ENCODE measurements at regions not wholly inside any gene's neighbourhood (a gene's known extent, or its start where the extent isn't known, plus 50 kb on each side); places are given as distances from the start of the nearest gene placed in this dataset.

DNA sequence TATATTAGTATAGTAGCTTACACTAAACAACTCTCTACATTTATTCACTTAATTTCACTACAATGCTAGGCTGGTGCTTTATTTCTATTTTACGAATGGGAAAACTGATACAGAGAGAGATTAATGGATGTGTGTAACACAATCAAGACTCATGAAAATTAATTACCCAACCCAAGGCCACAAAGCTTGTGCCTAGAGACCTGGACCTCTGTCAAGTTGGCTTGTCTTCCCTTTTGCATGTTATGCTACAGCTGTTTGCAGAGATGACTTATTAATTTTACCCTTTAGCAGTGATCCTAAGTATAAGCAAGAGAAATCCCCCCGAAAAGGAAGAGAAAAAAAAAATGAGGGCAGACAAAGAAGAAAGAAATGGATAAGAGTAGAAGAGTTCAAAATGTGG lies 162.5 kb downstream of the C3orf38 start:
- peaks cover 3% of the 10 kb centered on the region; the same call in 1 of the 2 replicates for H3K36me3 Mint-ChIP-seq
- CTCF ChIA-PET, result no interaction called here
- peaks cover 25% of the 10 kb centered on the region for H3K4me1 Mint-ChIP-seq

DNA sequence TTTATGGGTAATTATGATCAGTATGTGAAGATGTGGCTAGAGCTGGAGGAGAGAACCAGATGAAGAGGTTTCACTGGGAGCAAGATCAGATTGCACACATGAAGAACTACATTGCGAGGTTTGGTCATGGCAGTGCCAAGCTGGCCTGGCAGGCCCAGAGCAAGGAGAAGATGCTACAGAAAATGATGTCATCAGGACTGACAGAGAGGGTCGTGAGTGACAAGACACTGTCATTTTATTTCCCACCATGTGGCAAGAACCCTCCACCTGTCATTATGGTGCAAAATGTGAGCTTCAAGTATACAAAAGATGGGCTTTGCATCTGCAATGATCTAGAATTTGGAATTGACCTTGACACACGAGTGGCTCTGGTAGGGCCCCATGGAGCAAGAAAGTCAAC lies 168.3 kb downstream of the C3orf38 start:
- H3K36me3 Mint-ChIP-seq, result peaks cover 3% of the 10 kb centered on the region; the same call in 1 of the 2 replicates
- ChIA-PET POLR2A (no interaction called here), CTCF (no interaction called here)
- H3K4me1 Mint-ChIP-seq, result peaks cover 13% of the 10 kb centered on the region
- no peak for DNase-seq (ENCODE audit: low spot score)
- H3K9me3 Mint-ChIP-seq, result peaks cover 20% of the 10 kb centered on the region
- no peak for ATAC-seq
- no peaks in the 10 kb centered on the region for H3K27me3 Mint-ChIP-seq (ENCODE audit: low read depth)
- H3K27ac Mint-ChIP-seq, result no peak overlapping the region
- TF ChIP-seq OVOL2 (CRISPR knock-in tag; IDR thresholded peaks at IDR 0.05; ENCODE audit: borderline replicate concordance), result no peak
- TF ChIP-seq SMAD4 (CRISPR knock-in tag; IDR thresholded peaks at IDR 0.05), result no peak
- TF ChIP-seq SOX15 (CRISPR knock-in tag; IDR thresholded peaks at IDR 0.05), result no peak
- TF ChIP-seq, protein P1, sequence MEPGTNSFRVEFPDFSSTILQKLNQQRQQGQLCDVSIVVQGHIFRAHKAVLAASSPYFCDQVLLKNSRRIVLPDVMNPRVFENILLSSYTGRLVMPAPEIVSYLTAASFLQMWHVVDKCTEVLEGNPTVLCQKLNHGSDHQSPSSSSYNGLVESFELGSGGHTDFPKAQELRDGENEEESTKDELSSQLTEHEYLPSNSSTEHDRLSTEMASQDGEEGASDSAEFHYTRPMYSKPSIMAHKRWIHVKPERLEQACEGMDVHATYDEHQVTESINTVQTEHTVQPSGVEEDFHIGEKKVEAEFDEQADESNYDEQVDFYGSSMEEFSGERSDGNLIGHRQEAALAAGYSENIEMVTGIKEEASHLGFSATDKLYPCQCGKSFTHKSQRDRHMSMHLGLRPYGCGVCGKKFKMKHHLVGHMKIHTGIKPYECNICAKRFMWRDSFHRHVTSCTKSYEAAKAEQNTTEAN (CRISPR knock-in tag; IDR thresholded peaks at IDR 0.05), result no peak
- TF ChIP-seq NFYB (CRISPR knock-in tag; conservative IDR thresholded peaks at IDR 0.05; ENCODE audit: low read depth), result no peak
- TF ChIP-seq ZNF138 (CRISPR knock-in tag; conservative IDR thresholded peaks at IDR 0.05), result no peak
- no peak for TF ChIP-seq EMX1 (CRISPR knock-in tag; IDR thresholded peaks at IDR 0.05)
- TF ChIP-seq JUN (CRISPR knock-in tag; IDR thresholded peaks at IDR 0.05), result no peak
- no peak overlapping the region for H3K4me3 Mint-ChIP-seq

More for the DNA sequence above, 162.5 kb downstream of the C3orf38 start:
- no peaks in the 10 kb centered on the region for H3K27me3 Mint-ChIP-seq (ENCODE audit: low read depth)
- TF ChIP-seq ELF4 (CRISPR knock-in tag; IDR thresholded peaks at IDR 0.05; ENCODE audit: low read depth), result no peak
- TF ChIP-seq, protein P2, sequence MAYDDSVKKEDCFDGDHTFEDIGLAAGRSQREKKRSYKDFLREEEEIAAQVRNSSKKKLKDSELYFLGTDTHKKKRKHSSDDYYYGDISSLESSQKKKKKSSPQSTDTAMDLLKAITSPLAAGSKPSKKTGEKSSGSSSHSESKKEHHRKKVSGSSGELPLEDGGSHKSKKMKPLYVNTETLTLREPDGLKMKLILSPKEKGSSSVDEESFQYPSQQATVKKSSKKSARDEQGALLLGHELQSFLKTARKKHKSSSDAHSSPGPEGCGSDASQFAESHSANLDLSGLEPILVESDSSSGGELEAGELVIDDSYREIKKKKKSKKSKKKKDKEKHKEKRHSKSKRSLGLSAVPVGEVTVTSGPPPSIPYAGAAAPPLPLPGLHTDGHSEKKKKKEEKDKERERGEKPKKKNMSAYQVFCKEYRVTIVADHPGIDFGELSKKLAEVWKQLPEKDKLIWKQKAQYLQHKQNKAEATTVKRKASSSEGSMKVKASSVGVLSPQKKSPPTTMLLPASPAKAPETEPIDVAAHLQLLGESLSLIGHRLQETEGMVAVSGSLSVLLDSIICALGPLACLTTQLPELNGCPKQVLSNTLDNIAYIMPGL (CRISPR knock-in tag; IDR thresholded peaks at IDR 0.05), result no peak
- TF ChIP-seq ZNF219 (CRISPR knock-in tag; IDR thresholded peaks at IDR 0.05; ENCODE audit: borderline replicate concordance), result no peak
- no peak for TF ChIP-seq NFYB (CRISPR knock-in tag; conservative IDR thresholded peaks at IDR 0.05; ENCODE audit: low read depth)
- no peak for TF ChIP-seq ZNF121 (CRISPR knock-in tag; IDR thresholded peaks at IDR 0.05)
- TF ChIP-seq NR1H2 (CRISPR knock-in tag; IDR thresholded peaks at IDR 0.05), result no peak
- TF ChIP-seq, protein P3, sequence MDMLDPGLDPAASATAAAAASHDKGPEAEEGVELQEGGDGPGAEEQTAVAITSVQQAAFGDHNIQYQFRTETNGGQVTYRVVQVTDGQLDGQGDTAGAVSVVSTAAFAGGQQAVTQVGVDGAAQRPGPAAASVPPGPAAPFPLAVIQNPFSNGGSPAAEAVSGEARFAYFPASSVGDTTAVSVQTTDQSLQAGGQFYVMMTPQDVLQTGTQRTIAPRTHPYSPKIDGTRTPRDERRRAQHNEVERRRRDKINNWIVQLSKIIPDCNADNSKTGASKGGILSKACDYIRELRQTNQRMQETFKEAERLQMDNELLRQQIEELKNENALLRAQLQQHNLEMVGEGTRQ (CRISPR knock-in tag; IDR thresholded peaks at IDR 0.05), result no peak
- TF ChIP-seq EMX1 (CRISPR knock-in tag; IDR thresholded peaks at IDR 0.05), result no peak
- TF ChIP-seq FOXJ3 (CRISPR knock-in tag; IDR thresholded peaks at IDR 0.05; ENCODE audit: borderline replicate concordance), result no peak
- TF ChIP-seq CBFB (CRISPR knock-in tag; IDR thresholded peaks at IDR 0.05; ENCODE audit: low read depth), result no peak
- POLR2A ChIA-PET, result no interaction called here
- ATAC-seq (no peak), DNase-seq (ENCODE audit: low spot score) (no peak)
- no peak overlapping the region for H3K4me3 Mint-ChIP-seq
- H3K27ac Mint-ChIP-seq, result no peak overlapping the region
- peaks cover 8% of the 10 kb centered on the region for H3K9me3 Mint-ChIP-seq

DNA sequence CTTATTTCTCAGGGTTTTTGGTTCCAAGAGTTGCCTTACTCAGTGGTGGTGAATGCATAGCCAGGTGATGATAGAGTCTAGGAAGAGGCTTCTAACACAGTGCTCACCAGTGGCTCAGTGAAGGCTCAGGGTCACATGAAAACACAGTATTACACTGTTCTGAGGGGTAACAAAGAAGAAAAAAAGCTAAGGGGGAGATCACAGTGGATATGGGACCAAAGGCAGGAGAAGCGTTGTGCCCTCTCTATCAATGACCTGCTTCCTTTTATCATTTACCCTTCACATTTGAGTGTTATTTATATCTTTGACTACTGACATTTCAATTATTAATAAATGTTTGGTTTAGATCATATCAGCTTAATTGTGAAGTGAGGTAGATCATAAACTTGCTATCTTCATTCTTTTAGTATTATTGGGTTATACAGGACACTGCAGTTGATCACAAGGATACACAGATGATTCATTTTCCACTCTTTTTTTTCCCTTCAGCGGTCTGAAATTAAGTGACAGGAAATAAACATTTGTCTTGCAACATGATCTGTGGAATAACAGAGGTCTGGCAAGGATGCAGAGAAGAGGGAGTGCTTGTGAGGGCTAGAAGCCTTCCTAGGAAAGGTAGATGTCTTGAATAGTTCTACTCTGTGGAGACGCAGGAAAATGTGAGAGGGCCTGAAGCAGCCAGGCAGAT lies 171.7 kb downstream of the C3orf38 start:
- H3K4me1 Mint-ChIP-seq, result peaks cover 12% of the 10 kb centered on the region
- H3K9me3 Mint-ChIP-seq, result peaks cover 17% of the 10 kb centered on the region
- H3K36me3 Mint-ChIP-seq, result peaks cover 3% of the 10 kb centered on the region; the same call in 1 of the 2 replicates
- DNase-seq (ENCODE audit: low spot score), result no peak
- no peak overlapping the region for H3K27ac Mint-ChIP-seq
- no peak overlapping the region for H3K4me3 Mint-ChIP-seq
- TF ChIP-seq RELA (CRISPR knock-in tag; IDR thresholded peaks at IDR 0.05; ENCODE audit: borderline replicate concordance), result no peak
- TF ChIP-seq, protein P4, sequence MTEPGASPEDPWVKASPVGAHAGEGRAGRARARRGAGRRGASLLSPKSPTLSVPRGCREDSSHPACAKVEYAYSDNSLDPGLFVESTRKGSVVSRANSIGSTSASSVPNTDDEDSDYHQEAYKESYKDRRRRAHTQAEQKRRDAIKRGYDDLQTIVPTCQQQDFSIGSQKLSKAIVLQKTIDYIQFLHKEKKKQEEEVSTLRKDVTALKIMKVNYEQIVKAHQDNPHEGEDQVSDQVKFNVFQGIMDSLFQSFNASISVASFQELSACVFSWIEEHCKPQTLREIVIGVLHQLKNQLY (CRISPR knock-in tag; IDR thresholded peaks at IDR 0.05), result no peak
- TF ChIP-seq, protein P5, sequence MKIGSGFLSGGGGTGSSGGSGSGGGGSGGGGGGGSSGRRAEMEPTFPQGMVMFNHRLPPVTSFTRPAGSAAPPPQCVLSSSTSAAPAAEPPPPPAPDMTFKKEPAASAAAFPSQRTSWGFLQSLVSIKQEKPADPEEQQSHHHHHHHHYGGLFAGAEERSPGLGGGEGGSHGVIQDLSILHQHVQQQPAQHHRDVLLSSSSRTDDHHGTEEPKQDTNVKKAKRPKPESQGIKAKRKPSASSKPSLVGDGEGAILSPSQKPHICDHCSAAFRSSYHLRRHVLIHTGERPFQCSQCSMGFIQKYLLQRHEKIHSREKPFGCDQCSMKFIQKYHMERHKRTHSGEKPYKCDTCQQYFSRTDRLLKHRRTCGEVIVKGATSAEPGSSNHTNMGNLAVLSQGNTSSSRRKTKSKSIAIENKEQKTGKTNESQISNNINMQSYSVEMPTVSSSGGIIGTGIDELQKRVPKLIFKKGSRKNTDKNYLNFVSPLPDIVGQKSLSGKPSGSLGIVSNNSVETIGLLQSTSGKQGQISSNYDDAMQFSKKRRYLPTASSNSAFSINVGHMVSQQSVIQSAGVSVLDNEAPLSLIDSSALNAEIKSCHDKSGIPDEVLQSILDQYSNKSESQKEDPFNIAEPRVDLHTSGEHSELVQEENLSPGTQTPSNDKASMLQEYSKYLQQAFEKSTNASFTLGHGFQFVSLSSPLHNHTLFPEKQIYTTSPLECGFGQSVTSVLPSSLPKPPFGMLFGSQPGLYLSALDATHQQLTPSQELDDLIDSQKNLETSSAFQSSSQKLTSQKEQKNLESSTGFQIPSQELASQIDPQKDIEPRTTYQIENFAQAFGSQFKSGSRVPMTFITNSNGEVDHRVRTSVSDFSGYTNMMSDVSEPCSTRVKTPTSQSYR (CRISPR knock-in tag; IDR thresholded peaks at IDR 0.05), result no peak
- no peak for TF ChIP-seq PRRX2 (CRISPR knock-in tag; IDR thresholded peaks at IDR 0.05)
- TF ChIP-seq, protein P6, sequence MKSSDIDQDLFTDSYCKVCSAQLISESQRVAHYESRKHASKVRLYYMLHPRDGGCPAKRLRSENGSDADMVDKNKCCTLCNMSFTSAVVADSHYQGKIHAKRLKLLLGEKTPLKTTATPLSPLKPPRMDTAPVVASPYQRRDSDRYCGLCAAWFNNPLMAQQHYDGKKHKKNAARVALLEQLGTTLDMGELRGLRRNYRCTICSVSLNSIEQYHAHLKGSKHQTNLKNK (CRISPR knock-in tag; IDR thresholded peaks at IDR 0.05), result no peak
- no peak for TF ChIP-seq GRHL2 (CRISPR knock-in tag; IDR thresholded peaks at IDR 0.05; ENCODE audit: insufficient replicate concordance, severe bottlenecking)
- CTCF ChIA-PET, result no interaction called here
- POLR2A ChIA-PET, result no interaction called here
- no peak for ATAC-seq
- no peaks in the 10 kb centered on the region for H3K27me3 Mint-ChIP-seq (ENCODE audit: low read depth)

All from WTC11 (cell line).